ENCODE measurements at regions not wholly inside any gene's neighbourhood (a gene's known extent, or its start where the extent isn't known, plus 50 kb on each side); places are given as distances from the start of the nearest gene placed in this dataset.

- TF ChIP-seq CTCF (IDR thresholded peaks at IDR 0.05), result no peak
- no peak for TF ChIP-seq POLR2A (IDR thresholded peaks at IDR 0.05)
Measured at GRCh38 chr7:25885057-25885576, 266.9 kb upstream of the NFE2L3 start.
